AG09309 (cell line): ENCODE measurements at regions not wholly inside any gene's neighbourhood (a gene's known extent, or its start where the extent isn't known, plus 50 kb on each side); places are given as distances from the start of the nearest gene placed in this dataset.

Source experiments
- DNase-seq: peaks from one replicate; pipeline ENCODE4 v3.0.0-alpha.2; 2010; ENCODE audit warnings: low read depth
- H3K4me3 ChIP-seq: 2 replicates; pipeline ENCODE4 v1.5.1; 2011; ENCODE audit warnings: mild to moderate bottlenecking, low read depth, low read length, moderate library complexity; ENCODE audit not compliant: control insufficient read depth
- CTCF ChIP-seq: IDR thresholded peaks from 2 replicates; pipeline ENCODE4 v1.5.1; 2011; ENCODE audit warnings: mild to moderate bottlenecking, low read depth, low read length, inconsistent platforms; ENCODE audit not compliant: insufficient read depth, control insufficient read depth; ENCODE audit errors: missing control alignments

- TF ChIP-seq CTCF, result no peak
- H3K4me3 ChIP-seq, result no peak overlapping the region
- DNase-seq, result peak; percentile 1
Observed at GRCh38 chr14:100955201-100955600, 51.7 kb upstream of the RTL1 start.

DNA sequence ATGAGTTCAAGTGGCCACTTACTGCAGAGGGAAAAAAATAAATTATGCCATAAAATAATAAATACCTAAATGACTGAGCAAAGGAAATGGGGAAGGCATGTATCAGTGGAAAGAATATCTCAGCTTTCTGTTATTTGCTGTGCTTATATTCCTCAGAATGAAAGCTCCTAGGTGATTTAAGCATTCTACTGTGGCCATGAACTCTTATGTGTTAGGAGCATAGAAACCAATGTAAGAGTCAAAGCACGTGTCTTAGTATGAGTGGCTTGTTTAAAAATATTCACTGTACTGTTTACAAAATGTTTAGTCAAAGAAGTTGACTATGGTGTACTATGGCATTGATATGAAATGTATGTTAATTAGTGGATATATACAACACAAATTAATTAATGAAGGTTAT lies 59.0 kb upstream of the RTL1 start:
- no peak for DNase-seq
- H3K4me3 ChIP-seq, result no peak overlapping the region
- no peak for TF ChIP-seq CTCF

- TF ChIP-seq CTCF, result no peak
- DNase-seq, result no peak
- H3K4me3 ChIP-seq, result no peak overlapping the region
Observed at GRCh38 chr14:100965296-100965695, 61.8 kb upstream of the RTL1 start.

DNA sequence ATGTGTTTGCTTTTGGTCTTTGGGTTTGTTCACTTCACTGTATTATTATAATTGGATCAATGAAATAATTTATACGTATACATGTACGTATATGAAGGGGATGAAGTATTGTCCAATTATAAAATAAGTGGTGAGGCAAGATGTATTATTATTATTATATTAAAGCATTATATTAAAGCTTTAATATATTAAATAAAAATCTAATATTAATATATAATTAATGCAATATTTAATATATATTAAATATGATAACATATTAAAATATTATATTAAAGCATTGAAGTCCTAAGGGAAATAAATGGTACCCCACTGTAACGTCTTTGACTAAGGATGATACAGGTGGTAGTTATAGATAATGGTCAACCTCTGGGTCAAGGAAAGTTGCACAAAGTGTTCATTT lies 63.7 kb upstream of the RTL1 start:
- H3K4me3 ChIP-seq, result no peak overlapping the region
- DNase-seq, result no peak
- TF ChIP-seq CTCF, result no peak

GRCh38 chr14:100967930-100968329 lies 64.4 kb upstream of the RTL1 start:
- no peak for TF ChIP-seq CTCF
- H3K4me3 ChIP-seq, result no peak overlapping the region
- no peak for DNase-seq

DNA sequence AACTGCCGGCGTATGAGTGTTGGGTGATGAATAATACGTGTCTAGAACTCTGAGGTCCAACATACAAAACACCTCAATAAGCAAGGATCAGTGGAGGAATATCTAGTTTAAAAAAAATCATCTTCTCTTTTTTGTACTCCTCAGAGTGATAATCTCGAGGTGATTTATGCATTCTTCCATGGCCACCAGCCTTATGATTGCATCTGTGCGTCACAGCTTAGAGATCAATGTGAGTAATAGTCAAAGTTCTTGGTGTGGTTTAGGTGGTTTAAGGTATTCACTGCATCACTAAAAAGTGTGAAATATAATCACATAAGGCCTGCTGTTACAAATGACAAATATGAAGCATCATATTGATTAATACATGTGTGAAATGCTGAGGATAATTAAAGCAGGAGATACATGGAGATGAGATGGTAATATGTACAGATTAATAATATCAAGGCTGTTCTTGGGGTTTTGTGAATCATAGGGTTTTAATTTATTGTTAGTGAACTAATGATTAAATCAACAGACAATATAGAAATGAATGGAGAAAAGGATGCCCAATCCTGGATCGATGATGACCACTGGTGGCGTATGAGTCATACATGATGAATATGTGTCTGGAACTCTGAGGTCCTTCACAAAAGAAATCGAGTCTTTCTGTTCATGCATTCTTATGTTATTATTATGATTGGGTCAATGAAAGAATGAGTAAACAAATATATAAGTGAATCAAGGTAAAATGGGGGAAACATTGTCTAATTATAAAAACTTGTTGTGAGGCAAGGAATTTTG lies 68.8 kb upstream of the RTL1 start:
- TF ChIP-seq CTCF, result no peak

More for the DNA sequence above, 68.8 kb upstream of the RTL1 start:
- no peak overlapping the region for H3K4me3 ChIP-seq
- no peak for DNase-seq
